Left ventricle myocardium inferior (tissue), 1 donor: ENCODE measurements at regions not wholly inside any gene's neighbourhood (a gene's known extent, or its start where the extent isn't known, plus 50 kb on each side); places are given as distances from the start of the nearest gene placed in this dataset.
"Not testable (repeated sequence)": the region's sequence is repeated elsewhere in the genome, so short reads cannot be mapped to it uniquely, and the experiment has no call there.

Experiments
- DNase-seq: peaks from one replicate; pipeline ENCODE4 v3.0.0-alpha.2; 2020
- H3K27ac ChIP-seq: fragments of 200-600 bp; replicated peaks from 2 replicates; pipeline ENCODE4 v1.8.0; 2021
- H3K27me3 ChIP-seq: fragments of 200-600 bp; 2 replicates; pipeline ENCODE4 v1.8.0; 2021; ENCODE audit warnings: low read depth
- H3K36me3 ChIP-seq: fragments of 200-600 bp; 2 replicates; pipeline ENCODE4 v1.8.0; 2021
- H3K4me1 ChIP-seq: fragments of 200-600 bp; 2 replicates; pipeline ENCODE4 v1.8.0; 2021
- H3K4me3 ChIP-seq: fragments of 200-600 bp; 2 replicates; pipeline ENCODE4 v1.8.0; 2021; ENCODE audit warnings: mild to moderate bottlenecking, moderate library complexity
- H3K9me3 ChIP-seq: fragments of 200-600 bp; replicated peaks from 2 replicates; pipeline ENCODE4 v1.8.0; 2021
- CTCF ChIP-seq: fragments of 200-600 bp; IDR thresholded peaks from 2 replicates; pipeline ENCODE4 v1.8.0; 2021; ENCODE audit warnings: antibody characterized with exemption, mild to moderate bottlenecking, borderline replicate concordance
- intact Hi-C: fragments of 100-400 bp; cut with micrococcal nuclease; formaldehyde crosslinking; loops from one replicate; pipeline ENCODE4 v1.11.0; 2022
- donor health status: DM: no; HTN: yes; CAD: no; lungs with severe emphysema.

- Histone ChIP-seq H3K4me3 (no peak overlapping the region), H3K27me3 (no peaks in the 10 kb centered on the region), H3K36me3 (no peaks in the 10 kb centered on the region), H3K4me1 (no peaks in the 10 kb centered on the region), H3K27ac (no peak overlapping the region), H3K9me3 (no peaks in the 10 kb centered on the region)
- intact Hi-C loops = no loop called here
- no peak for TF ChIP-seq CTCF
- DNase-seq = no peak
Measured at GRCh38 chr5:109562441-109562840, 127.3 kb upstream of the MAN2A1 start.

- Histone ChIP-seq H3K27me3 (no peaks in the 10 kb centered on the region), H3K9me3 (no peaks in the 10 kb centered on the region), H3K4me3 (no peak overlapping the region), H3K4me1 (no peaks in the 10 kb centered on the region), H3K36me3 (no peaks in the 10 kb centered on the region), H3K27ac (no peak overlapping the region)
- no peak for DNase-seq
- TF ChIP-seq CTCF = no peak
- intact Hi-C loops = no loop called here
Measured at GRCh38 chr5:109561447-109561846, 128.3 kb upstream of the MAN2A1 start.

- Histone ChIP-seq H3K4me1 (no peaks in the 10 kb centered on the region), H3K27me3 (no peaks in the 10 kb centered on the region), H3K36me3 (no peaks in the 10 kb centered on the region), H3K9me3 (no peaks in the 10 kb centered on the region), H3K27ac (no peak overlapping the region), H3K4me3 (no peak overlapping the region)
- DNase-seq = no peak
- TF ChIP-seq CTCF = no peak
- intact Hi-C loops = no loop called here
Measured at GRCh38 chr5:109560554-109560953, 129.2 kb upstream of the MAN2A1 start.

- no peak overlapping the region for H3K4me3 ChIP-seq
- H3K27ac ChIP-seq = no peak overlapping the region
- no peak for DNase-seq
- H3K9me3 ChIP-seq = peaks cover 10% of the 10 kb centered on the region
- no peak for TF ChIP-seq CTCF
- H3K27me3 ChIP-seq = no peaks in the 10 kb centered on the region
- no peaks in the 10 kb centered on the region for H3K36me3 ChIP-seq
- no peaks in the 10 kb centered on the region for H3K4me1 ChIP-seq
- intact Hi-C loops = no loop called here
Measured at GRCh38 chr5:109558952-109559351, 130.8 kb upstream of the MAN2A1 start.

- Histone ChIP-seq H3K27me3 (no peaks in the 10 kb centered on the region), H3K9me3 (peaks cover 10% of the 10 kb centered on the region), H3K27ac (no peak overlapping the region), H3K4me3 (no peak overlapping the region), H3K4me1 (no peaks in the 10 kb centered on the region), H3K36me3 (no peaks in the 10 kb centered on the region)
- no peak for DNase-seq
- no peak for TF ChIP-seq CTCF
- intact Hi-C loops = no loop called here
Measured at GRCh38 chr5:109558364-109558763, 131.4 kb upstream of the MAN2A1 start.

- Histone ChIP-seq H3K27ac (no peak overlapping the region), H3K27me3 (no peaks in the 10 kb centered on the region), H3K4me1 (no peaks in the 10 kb centered on the region), H3K36me3 (no peaks in the 10 kb centered on the region), H3K9me3 (peaks cover 29% of the 10 kb centered on the region), H3K4me3 (no peak overlapping the region)
- TF ChIP-seq CTCF = no peak
- DNase-seq = no peak
- intact Hi-C loops = no loop called here
Measured at GRCh38 chr5:109553846-109554245, 135.9 kb upstream of the MAN2A1 start.

GRCh38 chr5:109551234-109551633 lies 138.5 kb upstream of the MAN2A1 start:
- H3K9me3 ChIP-seq = peaks cover 32% of the 10 kb centered on the region
- intact Hi-C loops, H3K36me3 ChIP-seq: not testable (repeated sequence)

More at GRCh38 chr5:109551234-109551633, 138.5 kb upstream of the MAN2A1 start:
- H3K4me3 ChIP-seq, H3K27me3 ChIP-seq, DNase-seq, H3K4me1 ChIP-seq, H3K27ac ChIP-seq: not testable (repeated sequence)
